ENCODE measurements at regions not wholly inside any gene's neighbourhood (a gene's known extent, or its start where the extent isn't known, plus 50 kb on each side); places are given as distances from the start of the nearest gene placed in this dataset.
"Not testable (repeated sequence)": the region's sequence is repeated elsewhere in the genome, so short reads cannot be mapped to it uniquely, and the experiment has no call there.

- H3K27ac ChIP-seq (replicated peaks in 1 of 4) = no peak overlapping the region
- WGBS = 72% methylated on average over 11 of the region's 11 CpGs
- intact Hi-C loops (cut with DNase I) = no loop called here
- peaks cover 0 to 4% (median 0%) of the 10 kb centered on the region in 4 donors for H3K27me3 ChIP-seq
- TF ChIP-seq POLR2A (IDR thresholded peaks at IDR 0.05; ENCODE audit: low read depth) = no peak
- no peak for TF ChIP-seq CTCF (IDR thresholded peaks at IDR 0.05)
- no peak for TF ChIP-seq POLR2AphosphoS5 (IDR thresholded peaks at IDR 0.05)
- TF ChIP-seq EP300 (IDR thresholded peaks at IDR 0.05) = no peak
- no peak overlapping the region for H3K4me3 ChIP-seq
- no peaks in the 10 kb centered on the region for H3K9me3 ChIP-seq
- H3K4me1 ChIP-seq = peaks cover 36 to 44% (median 42%) of the 10 kb centered on the region in 4 donors
- no peak for DNase-seq (ENCODE audit: extremely low spot score)
- no peaks in the 10 kb centered on the region for H3K36me3 ChIP-seq
Measured at GRCh38 chr1:30524840-30525617, 198.4 kb downstream of the MATN1 start.

GRCh38 chr1:30524025-30524555 is 199.3 kb downstream of the MATN1 start:
- H3K9me3 ChIP-seq; H3K27me3 ChIP-seq; DNase-seq (ENCODE audit: extremely low spot score); H3K27ac ChIP-seq (replicated peaks in 1 of 4); H3K36me3 ChIP-seq; intact Hi-C loops (cut with DNase I); H3K4me3 ChIP-seq: not testable (repeated sequence)
- H3K4me1 ChIP-seq = peaks cover 36 to 44% (median 42%) of the 10 kb centered on the region in 4 donors
- 70% methylated on average over 8 of the region's 8 CpGs for WGBS

GRCh38 chr1:30523055-30524020 is 200.0 kb downstream of the MATN1 start:
- H3K4me3 ChIP-seq = no peak overlapping the region
- peaks cover 0 to 7% (median 0%) of the 10 kb centered on the region in 4 donors for H3K27me3 ChIP-seq
- TF ChIP-seq CTCF (IDR thresholded peaks at IDR 0.05) = no peak
- TF ChIP-seq POLR2AphosphoS5 (IDR thresholded peaks at IDR 0.05) = no peak
- TF ChIP-seq POLR2A (IDR thresholded peaks at IDR 0.05; ENCODE audit: low read depth) = no peak
- TF ChIP-seq EP300 (IDR thresholded peaks at IDR 0.05) = no peak
- no peaks in the 10 kb centered on the region for H3K36me3 ChIP-seq
- DNase-seq (ENCODE audit: extremely low spot score) = no peak
- peaks cover 36 to 44% (median 42%) of the 10 kb centered on the region in 4 donors for H3K4me1 ChIP-seq
- 75% methylated on average over 5 of the region's 5 CpGs for WGBS
- peak overlapping the region in 3 of 4 donors; percentile 15 to 48 (median 40) for H3K27ac ChIP-seq (replicated peaks in 1 of 4)
- no peaks in the 10 kb centered on the region for H3K9me3 ChIP-seq
- intact Hi-C loops (cut with DNase I) = no loop called here

- TF ChIP-seq EP300 (IDR thresholded peaks at IDR 0.05) (peak; percentile 47), CTCF (IDR thresholded peaks at IDR 0.05) (no peak), POLR2A (IDR thresholded peaks at IDR 0.05; ENCODE audit: low read depth) (no peak), POLR2AphosphoS5 (IDR thresholded peaks at IDR 0.05) (peak in 1 of 2 donors; percentile 74)
- peak overlapping the region in 3 of 4 donors; percentile 15 to 57 (median 53) for H3K27ac ChIP-seq (replicated peaks in 1 of 4)
- WGBS = 49% methylated on average over 17 of the region's 17 CpGs
- H3K27me3 ChIP-seq = peaks cover 0 to 7% (median 0%) of the 10 kb centered on the region in 4 donors
- no peaks in the 10 kb centered on the region for H3K9me3 ChIP-seq
- H3K4me3 ChIP-seq = no peak overlapping the region
- H3K4me1 ChIP-seq = peaks cover 36 to 44% (median 42%) of the 10 kb centered on the region in 4 donors
- no peak for DNase-seq (ENCODE audit: extremely low spot score)
- intact Hi-C loops (cut with DNase I) = no loop called here
- H3K36me3 ChIP-seq = no peaks in the 10 kb centered on the region
Measured at GRCh38 chr1:30522031-30523004, 201.1 kb downstream of the MATN1 start.

Measured in esophagus muscularis mucosa (tissue), 4 donors.